ENCODE measurements at regions not wholly inside any gene's neighbourhood (a gene's known extent, or its start where the extent isn't known, plus 50 kb on each side); places are given as distances from the start of the nearest gene placed in this dataset.

- DNase-seq (ENCODE audit: low spot score) = no peak
These were observed 227.7 kb upstream of the DIO3 start for GRCh38 chr14:101333335-101334280.

- DNase-seq (ENCODE audit: low spot score) = no peak
These were observed 226.6 kb upstream of the DIO3 start for GRCh38 chr14:101334656-101335055.

- DNase-seq (ENCODE audit: low spot score) = no peak
These were observed 226.1 kb upstream of the DIO3 start for GRCh38 chr14:101335061-101335661.

- DNase-seq (ENCODE audit: low spot score) = no peak
These were observed 225.1 kb upstream of the DIO3 start for GRCh38 chr14:101336183-101336582.

- no peak for DNase-seq (ENCODE audit: low spot score)
These were observed 224.2 kb upstream of the DIO3 start for GRCh38 chr14:101337053-101337452.

- no peak for DNase-seq (ENCODE audit: low spot score)
These were observed 220.7 kb upstream of the DIO3 start for GRCh38 chr14:101340556-101340955.

- no peak for DNase-seq (ENCODE audit: low spot score)
These were observed 213.2 kb upstream of the DIO3 start for GRCh38 chr14:101347893-101348777.

- no peak for DNase-seq (ENCODE audit: low spot score)
These were observed 212.2 kb upstream of the DIO3 start for GRCh38 chr14:101349108-101349507.

GRCh38 chr14:101350021-101350420 lies 211.3 kb upstream of the DIO3 start:
- DNase-seq (ENCODE audit: low spot score) = no peak

- peak; percentile 6 for DNase-seq (ENCODE audit: low spot score)
These were observed 210.6 kb upstream of the DIO3 start for GRCh38 chr14:101350691-101351090.

GRCh38 chr14:101351146-101351545 lies 210.1 kb upstream of the DIO3 start:
- DNase-seq (ENCODE audit: low spot score) = no peak

- DNase-seq (ENCODE audit: low spot score) = no peak
These were observed 209.5 kb upstream of the DIO3 start for GRCh38 chr14:101351769-101352168.

GRCh38 chr14:101352567-101352966 lies 208.7 kb upstream of the DIO3 start:
- no peak for DNase-seq (ENCODE audit: low spot score)

- DNase-seq (ENCODE audit: low spot score) = no peak
These were observed 207.9 kb upstream of the DIO3 start for GRCh38 chr14:101353422-101353821.

- no peak for DNase-seq (ENCODE audit: low spot score)
These were observed 206.6 kb upstream of the DIO3 start for GRCh38 chr14:101354726-101355125.

- DNase-seq (ENCODE audit: low spot score) = no peak
These were observed 206.0 kb upstream of the DIO3 start for GRCh38 chr14:101355284-101355683.

GRCh38 chr14:101357038-101357437 lies 204.3 kb upstream of the DIO3 start:
- DNase-seq (ENCODE audit: low spot score) = no peak

- DNase-seq (ENCODE audit: low spot score) = no peak
These were observed 203.6 kb upstream of the DIO3 start for GRCh38 chr14:101357559-101358319.

GRCh38 chr14:101358320-101359125 lies 202.8 kb upstream of the DIO3 start:
- DNase-seq (ENCODE audit: low spot score) = no peak

- no peak for DNase-seq (ENCODE audit: low spot score)
These were observed 201.9 kb upstream of the DIO3 start for GRCh38 chr14:101359221-101360053.

Data from SW480 (cell line).